GM18508 (cell line): ENCODE measurements at regions not wholly inside any gene's neighbourhood (a gene's known extent, or its start where the extent isn't known, plus 50 kb on each side); places are given as distances from the start of the nearest gene placed in this dataset.
A peak's percentile ranks its signal among the peaks of the same experiment; 100 is the strongest.
"Not testable (repeated sequence)": the region's sequence is repeated elsewhere in the genome, so short reads cannot be mapped to it uniquely, and the experiment has no call there.

ENCODE experiments used
- ATAC-seq: cut with Tn5 transposase; IDR thresholded peaks from one replicate; pipeline ENCODE4 v1.9.1; 2021; ENCODE audit warnings: moderate number of reproducible peaks; ENCODE audit not compliant: insufficient read depth, unreplicated experiment

- ATAC-seq, result no peak
Measured at GRCh38 chr6:141808662-141809061, 324.1 kb upstream of the GJE1 start.

GRCh38 chr6:141800973-141801372, 331.8 kb upstream of the GJE1 start:
- not testable (repeated sequence) for ATAC-seq

GRCh38 chr6:141790921-141791320, 341.8 kb upstream of the GJE1 start:
- no peak for ATAC-seq

GRCh38 chr6:141788096-141788495, 344.6 kb upstream of the GJE1 start:
- no peak for ATAC-seq

- no peak for ATAC-seq
Measured at GRCh38 chr6:141783585-141783984, 349.1 kb upstream of the GJE1 start.

- ATAC-seq, result no peak
Measured at GRCh38 chr6:141780296-141780695, 352.4 kb upstream of the GJE1 start.

GRCh38 chr6:141764388-141764787, 368.3 kb upstream of the GJE1 start:
- ATAC-seq, result no peak

- no peak for ATAC-seq
Measured at GRCh38 chr6:141758430-141758829, 374.3 kb upstream of the GJE1 start.

- no peak for ATAC-seq
Measured at GRCh38 chr6:141753180-141753579, 379.5 kb upstream of the GJE1 start.

- peak; percentile 79 for ATAC-seq
Measured at GRCh38 chr6:141752677-141753076, 380.0 kb upstream of the GJE1 start.

- ATAC-seq, result not testable (repeated sequence)
Measured at GRCh38 chr6:141746324-141746723, 386.4 kb upstream of the GJE1 start.

GRCh38 chr6:141744971-141745370, 387.8 kb upstream of the GJE1 start:
- no peak for ATAC-seq

GRCh38 chr6:141744194-141744925, 388.4 kb upstream of the GJE1 start:
- no peak for ATAC-seq

GRCh38 chr6:141736104-141736503, 396.6 kb upstream of the GJE1 start:
- ATAC-seq, result no peak

GRCh38 chr6:141735126-141735525, 397.6 kb upstream of the GJE1 start:
- ATAC-seq, result no peak

GRCh38 chr6:141734071-141734840, 398.5 kb upstream of the GJE1 start:
- ATAC-seq, result no peak

- ATAC-seq, result no peak
Measured at GRCh38 chr6:141729146-141729545, 403.6 kb upstream of the GJE1 start.

GRCh38 chr6:141728330-141728729, 404.4 kb upstream of the GJE1 start:
- no peak for ATAC-seq

- no peak for ATAC-seq
Measured at GRCh38 chr6:141726248-141726647, 406.5 kb upstream of the GJE1 start.

GRCh38 chr6:141724731-141725130, 408.0 kb upstream of the GJE1 start:
- ATAC-seq, result no peak

GRCh38 chr6:141719476-141719875, 413.2 kb upstream of the GJE1 start:
- no peak for ATAC-seq

GRCh38 chr6:141705431-141705830, 427.3 kb upstream of the GJE1 start:
- no peak for ATAC-seq
